Fibroblast of villous mesenchyme (primary cell): ENCODE measurements at regions not wholly inside any gene's neighbourhood (a gene's known extent, or its start where the extent isn't known, plus 50 kb on each side); places are given as distances from the start of the nearest gene placed in this dataset.

ENCODE experiments used
- DNase-seq: peaks from one replicate; pipeline ENCODE4 v3.0.0-alpha.2; 2010; ENCODE audit warnings: low read depth
- H3K4me3 ChIP-seq: 2 replicates; pipeline ENCODE4 v1.5.1; 2011; ENCODE audit warnings: low read depth, mild to moderate bottlenecking, low read length
- TF ChIP-seq, protein P1 (sequence below): IDR thresholded peaks from 2 replicates; pipeline ENCODE4 v1.5.1; 2012; ENCODE audit warnings: low read depth, mild to moderate bottlenecking, low read length; ENCODE audit not compliant: insufficient read depth

DNA sequence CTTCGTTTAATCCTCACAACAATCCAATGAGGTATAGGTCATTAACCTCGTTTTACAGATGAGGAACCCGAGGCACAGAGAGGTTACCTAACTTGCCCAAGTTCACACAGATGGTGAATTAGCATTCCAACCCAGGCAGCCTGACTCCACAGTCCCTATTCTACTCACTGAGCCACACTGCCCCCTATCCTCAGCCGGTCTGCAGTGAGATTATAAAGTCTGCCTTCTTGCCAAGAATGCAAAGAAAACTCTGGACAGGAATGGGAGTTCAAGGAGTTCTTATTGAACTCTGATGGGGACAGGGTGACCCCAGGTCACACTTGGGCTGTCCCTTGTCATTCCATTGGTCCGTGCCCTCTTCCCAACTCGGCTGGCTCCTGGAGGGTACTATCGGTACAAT, 94.0 kb upstream of the KCNK12 start:
- DNase-seq: no peak
- TF ChIP-seq, protein P1, sequence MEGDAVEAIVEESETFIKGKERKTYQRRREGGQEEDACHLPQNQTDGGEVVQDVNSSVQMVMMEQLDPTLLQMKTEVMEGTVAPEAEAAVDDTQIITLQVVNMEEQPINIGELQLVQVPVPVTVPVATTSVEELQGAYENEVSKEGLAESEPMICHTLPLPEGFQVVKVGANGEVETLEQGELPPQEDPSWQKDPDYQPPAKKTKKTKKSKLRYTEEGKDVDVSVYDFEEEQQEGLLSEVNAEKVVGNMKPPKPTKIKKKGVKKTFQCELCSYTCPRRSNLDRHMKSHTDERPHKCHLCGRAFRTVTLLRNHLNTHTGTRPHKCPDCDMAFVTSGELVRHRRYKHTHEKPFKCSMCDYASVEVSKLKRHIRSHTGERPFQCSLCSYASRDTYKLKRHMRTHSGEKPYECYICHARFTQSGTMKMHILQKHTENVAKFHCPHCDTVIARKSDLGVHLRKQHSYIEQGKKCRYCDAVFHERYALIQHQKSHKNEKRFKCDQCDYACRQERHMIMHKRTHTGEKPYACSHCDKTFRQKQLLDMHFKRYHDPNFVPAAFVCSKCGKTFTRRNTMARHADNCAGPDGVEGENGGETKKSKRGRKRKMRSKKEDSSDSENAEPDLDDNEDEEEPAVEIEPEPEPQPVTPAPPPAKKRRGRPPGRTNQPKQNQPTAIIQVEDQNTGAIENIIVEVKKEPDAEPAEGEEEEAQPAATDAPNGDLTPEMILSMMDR: peak; percentile 25

DNA sequence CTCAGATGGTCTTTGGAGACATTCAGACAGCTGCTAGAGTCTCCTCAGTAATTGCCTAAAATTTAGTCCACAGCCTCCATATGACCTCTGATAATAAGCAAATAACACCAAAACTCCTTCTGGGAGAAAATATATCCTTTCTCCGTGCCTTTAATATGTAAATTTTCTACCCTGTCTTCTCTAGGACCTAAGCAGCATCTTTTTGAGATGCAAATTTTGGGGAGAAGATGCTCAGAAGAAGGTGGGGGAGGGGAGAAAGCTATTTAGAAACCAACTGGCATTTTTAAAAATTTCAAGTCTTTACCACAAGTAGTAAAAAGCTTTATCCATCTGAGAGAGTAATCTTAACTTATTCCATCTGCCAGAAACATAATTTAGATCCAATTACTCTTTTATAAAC, 91.8 kb upstream of the KCNK12 start:
- H3K4me3 ChIP-seq: no peak overlapping the region
- no peak for DNase-seq
- TF ChIP-seq, protein P1: no peak

More for the DNA sequence above, 94.0 kb upstream of the KCNK12 start:
- no peak overlapping the region for H3K4me3 ChIP-seq

DNA sequence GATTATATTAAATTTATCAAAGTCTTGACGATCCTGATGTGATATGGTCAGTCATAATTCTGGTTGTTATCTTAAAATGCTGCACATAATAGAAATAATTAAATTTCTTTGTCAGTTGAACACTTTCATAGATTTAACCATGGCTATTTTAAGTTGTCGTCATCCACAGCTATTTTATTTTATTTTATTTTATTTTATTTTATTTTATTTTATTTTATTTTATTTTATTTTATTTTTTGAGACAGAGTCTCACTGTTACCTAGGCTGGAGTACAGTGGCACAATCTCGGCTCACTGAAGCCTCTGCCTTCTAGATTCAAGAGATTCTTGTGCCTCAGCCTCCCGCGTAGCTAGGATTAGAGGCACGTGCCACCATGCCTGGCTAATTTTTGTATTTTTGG, 90.5 kb upstream of the KCNK12 start:
- TF ChIP-seq, protein P1: no peak
- no peak overlapping the region for H3K4me3 ChIP-seq

DNA sequence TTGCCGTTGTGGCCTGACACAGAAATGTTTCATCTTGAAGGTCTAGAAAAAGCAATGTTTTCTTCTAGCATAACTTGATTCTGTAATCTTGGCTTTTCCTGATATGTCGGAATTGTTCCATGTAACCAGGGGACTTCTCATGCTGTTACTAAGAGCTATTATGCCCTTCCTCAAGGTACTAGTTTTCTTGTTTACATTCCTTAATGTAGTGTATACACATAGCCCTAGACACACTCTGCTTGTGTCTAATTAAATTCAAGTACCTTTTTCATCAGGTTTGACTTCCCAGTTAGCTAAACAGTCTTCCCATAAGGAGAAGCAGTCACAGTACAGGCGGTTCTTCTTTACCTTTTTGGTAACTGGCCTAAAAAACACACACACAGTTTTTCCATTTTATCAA, 89.4 kb upstream of the KCNK12 start:
- no peak overlapping the region for H3K4me3 ChIP-seq
- no peak for DNase-seq

More for the DNA sequence above, 90.5 kb upstream of the KCNK12 start:
- DNase-seq: no peak

DNA sequence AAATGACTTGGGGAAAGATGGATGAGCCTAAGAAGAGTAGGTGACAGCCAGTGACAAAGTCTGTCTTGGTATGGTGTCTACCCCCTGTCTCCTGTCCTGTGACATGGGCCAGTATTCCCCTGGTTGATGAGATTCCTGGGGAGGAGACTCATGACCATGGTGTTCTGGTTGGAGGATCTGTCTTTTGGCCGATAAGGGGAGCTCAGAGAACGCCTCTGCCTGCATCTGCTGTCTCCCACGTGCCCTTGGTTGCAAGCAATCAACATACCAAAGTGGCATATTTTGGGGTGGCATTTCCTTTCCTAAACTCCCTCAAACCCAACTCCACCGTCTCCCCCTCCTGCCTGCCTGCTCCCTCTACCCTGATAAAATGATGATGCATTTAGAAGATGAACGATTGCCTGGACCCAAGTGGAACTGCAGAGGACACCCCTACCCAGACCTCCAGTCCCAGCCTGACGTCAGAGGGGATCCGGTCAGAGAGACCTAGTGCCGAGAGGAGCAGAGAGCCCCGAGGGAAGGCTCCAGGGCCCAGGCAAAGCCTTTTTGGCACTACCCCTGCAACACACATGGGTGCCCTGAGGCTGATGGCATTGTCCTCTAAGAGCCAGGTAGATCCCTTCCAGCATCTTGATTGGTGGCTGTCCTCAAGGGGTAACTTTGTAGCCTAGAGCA, 88.0 kb upstream of the KCNK12 start:
- DNase-seq: no peak
- TF ChIP-seq, protein P1: no peak

More for the DNA sequence above, 89.4 kb upstream of the KCNK12 start:
- TF ChIP-seq, protein P1: no peak

DNA sequence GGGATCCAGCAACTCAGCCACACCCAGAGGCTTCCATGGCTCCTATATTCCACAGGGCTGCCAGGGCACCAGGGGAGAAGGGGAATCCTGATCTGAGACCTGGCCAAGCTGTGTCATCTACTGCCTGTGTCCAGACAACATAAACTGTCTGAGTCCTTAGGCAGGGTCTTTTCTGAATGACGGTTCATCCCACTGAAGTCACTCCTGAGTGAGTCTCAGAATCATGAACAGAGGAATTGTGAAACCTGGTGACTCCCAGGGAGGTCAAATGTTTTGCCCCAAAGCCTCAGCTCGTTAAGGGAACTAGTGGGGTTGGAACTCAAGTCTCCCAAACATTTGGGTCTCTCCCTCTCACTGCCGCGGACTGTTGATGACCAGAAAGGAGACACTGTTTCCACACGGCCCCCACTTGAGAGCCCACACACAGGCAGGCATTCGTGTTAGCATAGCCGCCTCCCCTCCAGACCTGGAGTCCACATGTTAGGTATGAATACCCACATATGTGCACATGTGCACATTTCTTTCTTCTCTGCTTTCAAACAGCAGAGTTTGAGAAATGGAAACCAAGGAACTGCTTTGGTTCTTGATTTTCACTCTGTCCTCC, 87.2 kb upstream of the KCNK12 start:
- no peak overlapping the region for H3K4me3 ChIP-seq
- DNase-seq: no peak
- TF ChIP-seq, protein P1: no peak

More for the DNA sequence above, 88.0 kb upstream of the KCNK12 start:
- no peak overlapping the region for H3K4me3 ChIP-seq
